B cell (primary cell): ENCODE measurements at regions not wholly inside any gene's neighbourhood (a gene's known extent, or its start where the extent isn't known, plus 50 kb on each side); places are given as distances from the start of the nearest gene placed in this dataset.

ENCODE experiments used
- ATAC-seq: fragments of 200-7000 bp; cut with Tn5 transposase; one replicate; pipeline ENCODE4 v1.10.0; 2021; ENCODE audit warnings: low read depth, mild to moderate bottlenecking, moderate number of reproducible peaks, moderate library complexity
- CTCF ChIA-PET: fragments of 350-600 bp; sonication (Branson Sonifier 250); formaldehyde crosslinking; loops from one replicate; lab custom pipeline; 2021; ENCODE audit warnings: antibody characterized with exemption, inconsistent platforms; lab: Charles Lee
- POLR2A ChIA-PET: fragments of 350-600 bp; sonication (Branson Sonifier 250); formaldehyde crosslinking; loops from one replicate; lab custom pipeline; 2021; ENCODE audit warnings: antibody characterized with exemption; lab: Charles Lee
- DNase-seq: peaks from one replicate; pipeline ENCODE4 v3.0.0; 2013
- H2AFZ ChIP-seq: 2 replicates; pipeline ENCODE4 v1.6.1; 2012; ENCODE audit warnings: mild to moderate bottlenecking, low read depth, low read length; ENCODE audit not compliant: insufficient read depth, poor library complexity, severe bottlenecking
- H3K27ac ChIP-seq, 2 donors: 1 replicate in 1 of 2; 2 replicates in 1 of 2; pipeline ENCODE4 v1.5.1; 2012 to 2013; ENCODE audit warnings: low read length in 2 of 2, mild to moderate bottlenecking in 2 of 2, moderate library complexity in 1 of 2
- H3K27me3 ChIP-seq, 4 experiments: fragments of 200-600 bp in 1 of 4; sonication (generic) in 1 of 4; replicated peaks in 1 of 4; 1 replicate in 2 of 4; 2 replicates in 2 of 4; pipeline versions ENCODE4 v1.6.1 to v1.7.0; 2013 to 2016; ENCODE audit warnings: low read length in 3 of 4, mild to moderate bottlenecking in 2 of 4, mixed read lengths in 1 of 4, moderate library complexity in 1 of 4; ENCODE audit not compliant: insufficient read depth in 4 of 4, control insufficient read depth in 3 of 4; ENCODE audit errors: control extremely low read depth in 1 of 4
- H3K36me3 ChIP-seq, 2 experiments: replicated peaks in 1 of 2; 1 replicate in 1 of 2; 2 replicates in 1 of 2; pipeline versions ENCODE4 v1.6.1 to v1.7.1; 2013; ENCODE audit warnings: low read length in 1 of 2; ENCODE audit not compliant: insufficient read depth in 2 of 2, control insufficient read depth in 1 of 2; ENCODE audit errors: control extremely low read depth in 1 of 2, extremely low read depth in 1 of 2
- H3K4me1 ChIP-seq, 2 donors: fragments of 200-600 bp in 1 of 2; sonication (generic) in 1 of 2; 1 replicate in 1 of 2; 2 replicates in 1 of 2; pipeline versions ENCODE4 v1.5.1 to v1.6.1; 2013 to 2017; ENCODE audit warnings: low read length in 2 of 2; ENCODE audit not compliant: control insufficient read depth in 2 of 2, insufficient read depth in 2 of 2
- H3K4me2 ChIP-seq: replicated peaks from 2 replicates; pipeline ENCODE3; 2012; ENCODE audit warnings: mild to moderate bottlenecking, low read depth, low read length; ENCODE audit not compliant: poor library complexity, severe bottlenecking
- H3K4me3 ChIP-seq, 5 experiments: fragments of 200-600 bp in 1 of 5; sonication (generic) in 1 of 5; 1 replicate in 3 of 5; 2 replicates in 2 of 5; pipeline versions ENCODE4 v1.5.1 to v1.7.0; 2011 to 2016; ENCODE audit warnings: low read length in 4 of 5, mild to moderate bottlenecking in 4 of 5, low read depth in 2 of 5, control low read depth in 1 of 5, moderate library complexity in 1 of 5; ENCODE audit not compliant: insufficient read depth in 1 of 5; ENCODE audit errors: control extremely low read depth in 1 of 5, extremely low read depth in 1 of 5
- H3K79me2 ChIP-seq: fragments of 200-600 bp; sonication (generic); one replicate; pipeline ENCODE4 v1.6.0; 2016; ENCODE audit warnings: low read length; ENCODE audit not compliant: control insufficient read depth, insufficient read depth
- H3K9ac ChIP-seq: fragments of 200-600 bp; sonication (generic); 2 replicates; pipeline ENCODE4 v1.6.1; 2017; ENCODE audit warnings: mild to moderate bottlenecking, low read length, moderate library complexity
- H3K9me3 ChIP-seq, 3 donors: one replicate each; pipeline versions ENCODE4 v1.6.1 to v1.7.1; 2013; ENCODE audit warnings: low read length in 2 of 3; ENCODE audit not compliant: control insufficient read depth in 2 of 3, insufficient read depth in 1 of 3; ENCODE audit errors: control extremely low read depth in 1 of 3
- H4K20me1 ChIP-seq: 2 replicates; pipeline ENCODE4 v1.6.0; 2012; ENCODE audit warnings: mild to moderate bottlenecking, low read length; ENCODE audit not compliant: insufficient read depth, control insufficient read depth, poor library complexity, severe bottlenecking
- H3K27ac Mint-ChIP-seq: one replicate; pipeline ENCODE4 v1.8.0; 2021; ENCODE audit warnings: mixed read lengths
- H3K27me3 Mint-ChIP-seq: one replicate; pipeline ENCODE4 v1.8.0; 2021; ENCODE audit warnings: mixed read lengths
- H3K4me1 Mint-ChIP-seq: one replicate; pipeline ENCODE4 v1.8.0; 2021; ENCODE audit warnings: mixed read lengths
- H3K4me3 Mint-ChIP-seq: one replicate; pipeline ENCODE4 v1.8.0; 2021; ENCODE audit warnings: mixed read lengths
- H3K9me3 Mint-ChIP-seq: one replicate; pipeline ENCODE4 v1.8.0; 2022; ENCODE audit warnings: mixed read lengths; ENCODE audit not compliant: insufficient read depth
- CTCF ChIP-seq: fragments of 200-600 bp; IDR thresholded peaks from one replicate; pipeline ENCODE4 v1.8.0; 2022; ENCODE audit warnings: antibody characterized with exemption, mild to moderate bottlenecking
- EZH2 ChIP-seq: IDR thresholded peaks from 2 replicates; pipeline ENCODE4 v1.6.1; 2012; ENCODE audit warnings: borderline replicate concordance, low read depth, mild to moderate bottlenecking, moderate library complexity, low read length; ENCODE audit not compliant: insufficient read depth, poor library complexity, severe bottlenecking
- WGBS: methylation state at CpG from one replicate; pipeline ENCODE4 v1.1.5; 2013; ENCODE audit warnings: missing lambda C conversion rate; ENCODE audit not compliant: insufficient coverage; 5-methylcytosine and 5-hydroxymethylcytosine counted together
- intact Hi-C: fragments of 100-400 bp; cut with micrococcal nuclease; formaldehyde crosslinking; loops from one replicate; pipeline ENCODE4 v1.10.0; 2022

- Histone ChIP-seq H3K27ac (no peak overlapping the region), H3K4me2 (no peak overlapping the region), H3K36me3 (no peaks in the 10 kb centered on the region), H3K79me2 (no peaks in the 10 kb centered on the region), H3K4me3 (no peak overlapping the region), H3K9me3 (no peaks in the 10 kb centered on the region), H3K27me3 (no peaks in the 10 kb centered on the region), H3K9ac (no peak overlapping the region), H4K20me1 (no peaks in the 10 kb centered on the region), H2AFZ (no peak overlapping the region), H3K4me1 (no peaks in the 10 kb centered on the region)
- no peak for TF ChIP-seq CTCF
- TF ChIP-seq EZH2: no peak
- no peaks in the 10 kb centered on the region for H3K27me3 Mint-ChIP-seq
- DNase-seq: no peak
- intact Hi-C loops: no loop called here
- ChIA-PET CTCF (interaction anchor here (1.1 kb wide), 1 partner anchor 9 kb away, joined by 3 read pairs; no protein-coding TSS in a partner anchor), POLR2A (no interaction called here)
- H3K27ac Mint-ChIP-seq: no peak overlapping the region
- ATAC-seq: no peak
- H3K4me3 Mint-ChIP-seq: no peak overlapping the region
- H3K4me1 Mint-ChIP-seq: peaks cover 16% of the 10 kb centered on the region
- H3K9me3 Mint-ChIP-seq: no peaks in the 10 kb centered on the region
Measured at GRCh38 chrY:21001102-21001501, 245.2 kb downstream of the RPS4Y2 start.

GRCh38 chrY:21003059-21003458, 247.2 kb downstream of the RPS4Y2 start:
- ChIA-PET POLR2A (no interaction called here), CTCF (no interaction called here)
- no peak for TF ChIP-seq EZH2
- no peak for TF ChIP-seq CTCF
- no peak overlapping the region for H3K4me2 ChIP-seq
- WGBS: no CpG with 5 or more reads among the region's 2 CpGs
- H3K27me3 ChIP-seq: no peaks in the 10 kb centered on the region
- H3K27ac ChIP-seq: no peak overlapping the region
- no peaks in the 10 kb centered on the region for H3K36me3 ChIP-seq
- no peak for ATAC-seq
- H3K9ac ChIP-seq: no peak overlapping the region
- DNase-seq: no peak
- Mint-ChIP-seq H3K27me3 (no peaks in the 10 kb centered on the region), H3K4me3 (no peak overlapping the region), H3K27ac (no peak overlapping the region), H3K9me3 (no peaks in the 10 kb centered on the region), H3K4me1 (peaks cover 12% of the 10 kb centered on the region)
- H4K20me1 ChIP-seq: no peaks in the 10 kb centered on the region
- H3K79me2 ChIP-seq: no peaks in the 10 kb centered on the region
- intact Hi-C loops: no loop called here
- H2AFZ ChIP-seq: no peak overlapping the region
- H3K4me1 ChIP-seq: no peaks in the 10 kb centered on the region
- no peaks in the 10 kb centered on the region for H3K9me3 ChIP-seq
- no peak overlapping the region for H3K4me3 ChIP-seq
